ENCODE measurements at regions not wholly inside any gene's neighbourhood (a gene's known extent, or its start where the extent isn't known, plus 50 kb on each side); places are given as distances from the start of the nearest gene placed in this dataset.
"Not testable (repeated sequence)": the region's sequence is repeated elsewhere in the genome, so short reads cannot be mapped to it uniquely, and the experiment has no call there.

- Mint-ChIP-seq H3K36me3 (no peaks in the 10 kb centered on the region), H3K4me3 (no peak overlapping the region), H3K4me1 (no peaks in the 10 kb centered on the region), H3K27me3 (peaks cover 13% of the 10 kb centered on the region), H3K9me3 (peaks cover 0 to 2% (median 0%) of the 10 kb centered on the region in 7 donors), H3K27ac (no peak overlapping the region)
- no peaks in the 10 kb centered on the region for H3K36me3 ChIP-seq (ENCODE audit: control insufficient read depth, insufficient read depth, low read length)
- no peak overlapping the region for H3K27ac ChIP-seq (ENCODE audit: insufficient read depth, low read length, poor library complexity, severe bottlenecking)
- no peaks in the 10 kb centered on the region for H3K9me3 ChIP-seq (ENCODE audit: control insufficient read depth in 2 of 2, low read length in 2 of 2)
- peaks cover 2% of the 10 kb centered on the region for H3K27me3 ChIP-seq (ENCODE audit: control insufficient read depth, insufficient read depth, low read length)
- ATAC-seq (ENCODE audit: low read depth in 2 of 2): no peak
- DNase-seq: no peak
- H3K4me1 ChIP-seq (ENCODE audit: control insufficient read depth, insufficient read depth, low read length, poor library complexity, severe bottlenecking): no peaks in the 10 kb centered on the region
- H3K4me3 ChIP-seq (ENCODE audit: low read depth, low read length): no peak overlapping the region
Observed at GRCh38 chr4:159024828-159025227, 78.1 kb upstream of the RAPGEF2 start.

GRCh38 chr4:159026329-159026728, 76.5 kb upstream of the RAPGEF2 start:
- Mint-ChIP-seq H3K36me3 (no peaks in the 10 kb centered on the region), H3K4me1 (no peaks in the 10 kb centered on the region), H3K4me3 (no peak overlapping the region), H3K9me3 (no peaks in the 10 kb centered on the region), H3K27me3 (peaks cover 13% of the 10 kb centered on the region), H3K27ac (no peak overlapping the region)
- Histone ChIP-seq H3K9me3 (ENCODE audit: control insufficient read depth in 2 of 2, low read length in 2 of 2) (no peaks in the 10 kb centered on the region), H3K27me3 (ENCODE audit: control insufficient read depth, insufficient read depth, low read length) (peaks cover 2% of the 10 kb centered on the region), H3K27ac (ENCODE audit: insufficient read depth, low read length, poor library complexity, severe bottlenecking) (no peak overlapping the region), H3K36me3 (ENCODE audit: control insufficient read depth, insufficient read depth, low read length) (no peaks in the 10 kb centered on the region), H3K4me1 (ENCODE audit: control insufficient read depth, insufficient read depth, low read length, poor library complexity, severe bottlenecking) (no peaks in the 10 kb centered on the region), H3K4me3 (ENCODE audit: low read depth, low read length) (no peak overlapping the region)
- DNase-seq (no peak), ATAC-seq (ENCODE audit: low read depth in 2 of 2) (no peak)

- Mint-ChIP-seq H3K27me3 (peaks cover 13% of the 10 kb centered on the region), H3K9me3 (no peaks in the 10 kb centered on the region), H3K4me3 (no peak overlapping the region), H3K27ac (no peak overlapping the region), H3K4me1 (no peaks in the 10 kb centered on the region), H3K36me3 (no peaks in the 10 kb centered on the region)
- Histone ChIP-seq H3K9me3 (ENCODE audit: control insufficient read depth in 2 of 2, low read length in 2 of 2) (no peaks in the 10 kb centered on the region), H3K4me3 (ENCODE audit: low read depth, low read length) (no peak overlapping the region), H3K27me3 (ENCODE audit: control insufficient read depth, insufficient read depth, low read length) (peaks cover 2% of the 10 kb centered on the region), H3K27ac (ENCODE audit: insufficient read depth, low read length, poor library complexity, severe bottlenecking) (no peak overlapping the region), H3K36me3 (ENCODE audit: control insufficient read depth, insufficient read depth, low read length) (no peaks in the 10 kb centered on the region), H3K4me1 (ENCODE audit: control insufficient read depth, insufficient read depth, low read length, poor library complexity, severe bottlenecking) (no peaks in the 10 kb centered on the region)
- DNase-seq (no peak), ATAC-seq (ENCODE audit: low read depth in 2 of 2) (no peak)
Observed at GRCh38 chr4:159027535-159027934, 75.3 kb upstream of the RAPGEF2 start.

GRCh38 chr4:159029481-159029880, 73.4 kb upstream of the RAPGEF2 start:
- Histone ChIP-seq H3K27ac (ENCODE audit: insufficient read depth, low read length, poor library complexity, severe bottlenecking) (no peak overlapping the region), H3K9me3 (ENCODE audit: control insufficient read depth in 2 of 2, low read length in 2 of 2) (no peaks in the 10 kb centered on the region), H3K4me1 (ENCODE audit: control insufficient read depth, insufficient read depth, low read length, poor library complexity, severe bottlenecking) (no peaks in the 10 kb centered on the region), H3K4me3 (ENCODE audit: low read depth, low read length) (no peak overlapping the region), H3K27me3 (ENCODE audit: control insufficient read depth, insufficient read depth, low read length) (no peaks in the 10 kb centered on the region), H3K36me3 (ENCODE audit: control insufficient read depth, insufficient read depth, low read length) (no peaks in the 10 kb centered on the region)
- Mint-ChIP-seq H3K36me3 (no peaks in the 10 kb centered on the region), H3K4me3 (peak overlapping the region in 1 of 4 donors; percentile 69), H3K4me1 (no peaks in the 10 kb centered on the region), H3K27ac (no peak overlapping the region), H3K27me3 (peaks cover 17% of the 10 kb centered on the region), H3K9me3 (no peaks in the 10 kb centered on the region)
- no peak for DNase-seq
- ATAC-seq (ENCODE audit: low read depth in 2 of 2): no peak

- not testable (repeated sequence) for H3K9me3 ChIP-seq (ENCODE audit: control insufficient read depth in 2 of 2, low read length in 2 of 2); DNase-seq; ATAC-seq (ENCODE audit: low read depth in 2 of 2); H3K36me3 Mint-ChIP-seq; H3K27ac Mint-ChIP-seq; H3K27ac ChIP-seq (ENCODE audit: insufficient read depth, low read length, poor library complexity, severe bottlenecking); H3K27me3 ChIP-seq (ENCODE audit: control insufficient read depth, insufficient read depth, low read length); H3K4me1 ChIP-seq (ENCODE audit: control insufficient read depth, insufficient read depth, low read length, poor library complexity, severe bottlenecking); H3K4me3 ChIP-seq (ENCODE audit: low read depth, low read length); H3K9me3 Mint-ChIP-seq; H3K36me3 ChIP-seq (ENCODE audit: control insufficient read depth, insufficient read depth, low read length); H3K4me3 Mint-ChIP-seq; H3K4me1 Mint-ChIP-seq
- H3K27me3 Mint-ChIP-seq: peaks cover 17% of the 10 kb centered on the region
Observed at GRCh38 chr4:159030297-159030696, 72.6 kb upstream of the RAPGEF2 start.

- Mint-ChIP-seq H3K27me3 (peaks cover 19% of the 10 kb centered on the region), H3K4me3 (no peak overlapping the region), H3K4me1 (no peaks in the 10 kb centered on the region), H3K9me3 (peaks cover 0 to 2% (median 0%) of the 10 kb centered on the region in 7 donors), H3K27ac (no peak overlapping the region), H3K36me3 (no peaks in the 10 kb centered on the region)
- Histone ChIP-seq H3K4me3 (ENCODE audit: low read depth, low read length) (no peak overlapping the region), H3K27me3 (ENCODE audit: control insufficient read depth, insufficient read depth, low read length) (peaks cover 10% of the 10 kb centered on the region), H3K27ac (ENCODE audit: insufficient read depth, low read length, poor library complexity, severe bottlenecking) (no peak overlapping the region), H3K4me1 (ENCODE audit: control insufficient read depth, insufficient read depth, low read length, poor library complexity, severe bottlenecking) (no peaks in the 10 kb centered on the region), H3K9me3 (ENCODE audit: control insufficient read depth in 2 of 2, low read length in 2 of 2) (no peaks in the 10 kb centered on the region), H3K36me3 (ENCODE audit: control insufficient read depth, insufficient read depth, low read length) (no peaks in the 10 kb centered on the region)
- no peak for DNase-seq
- ATAC-seq (ENCODE audit: low read depth in 2 of 2): no peak
Observed at GRCh38 chr4:159035570-159035969, 67.3 kb upstream of the RAPGEF2 start.

- DNase-seq (no peak), ATAC-seq (ENCODE audit: low read depth in 2 of 2) (no peak)
- Mint-ChIP-seq H3K27ac (no peak overlapping the region), H3K9me3 (peaks cover 0 to 2% (median 0%) of the 10 kb centered on the region in 7 donors), H3K27me3 (peaks cover 21% of the 10 kb centered on the region), H3K36me3 (no peaks in the 10 kb centered on the region), H3K4me3 (no peak overlapping the region), H3K4me1 (no peaks in the 10 kb centered on the region)
- Histone ChIP-seq H3K36me3 (ENCODE audit: control insufficient read depth, insufficient read depth, low read length) (no peaks in the 10 kb centered on the region), H3K27me3 (ENCODE audit: control insufficient read depth, insufficient read depth, low read length) (peaks cover 16% of the 10 kb centered on the region), H3K4me3 (ENCODE audit: low read depth, low read length) (no peak overlapping the region), H3K4me1 (ENCODE audit: control insufficient read depth, insufficient read depth, low read length, poor library complexity, severe bottlenecking) (no peaks in the 10 kb centered on the region), H3K27ac (ENCODE audit: insufficient read depth, low read length, poor library complexity, severe bottlenecking) (no peak overlapping the region), H3K9me3 (ENCODE audit: control insufficient read depth in 2 of 2, low read length in 2 of 2) (no peaks in the 10 kb centered on the region)
Observed at GRCh38 chr4:159038536-159038935, 64.3 kb upstream of the RAPGEF2 start.

GRCh38 chr4:159041054-159042034, 61.5 kb upstream of the RAPGEF2 start:
- DNase-seq: no peak
- H3K9me3 Mint-ChIP-seq: peaks cover 0 to 2% (median 0%) of the 10 kb centered on the region in 7 donors
- no peak overlapping the region for H3K4me3 Mint-ChIP-seq
- Histone ChIP-seq H3K36me3 (ENCODE audit: control insufficient read depth, insufficient read depth, low read length) (no peaks in the 10 kb centered on the region), H3K9me3 (ENCODE audit: control insufficient read depth in 2 of 2, low read length in 2 of 2) (no peaks in the 10 kb centered on the region), H3K4me1 (ENCODE audit: control insufficient read depth, insufficient read depth, low read length, poor library complexity, severe bottlenecking) (no peaks in the 10 kb centered on the region), H3K27ac (ENCODE audit: insufficient read depth, low read length, poor library complexity, severe bottlenecking) (no peak overlapping the region), H3K4me3 (ENCODE audit: low read depth, low read length) (no peak overlapping the region), H3K27me3 (ENCODE audit: control insufficient read depth, insufficient read depth, low read length) (peaks cover 16% of the 10 kb centered on the region)
- H3K36me3 Mint-ChIP-seq: no peaks in the 10 kb centered on the region
- H3K27ac Mint-ChIP-seq: no peak overlapping the region
- no peaks in the 10 kb centered on the region for H3K4me1 Mint-ChIP-seq
- peaks cover 21% of the 10 kb centered on the region for H3K27me3 Mint-ChIP-seq
- no peak for ATAC-seq (ENCODE audit: low read depth in 2 of 2)

Measured in CD4-positive, CD25-positive, alpha-beta regulatory T cell (primary cell).